ENCODE measurements at regions not wholly inside any gene's neighbourhood (a gene's known extent, or its start where the extent isn't known, plus 50 kb on each side); places are given as distances from the start of the nearest gene placed in this dataset.
"Not testable (repeated sequence)": the region's sequence is repeated elsewhere in the genome, so short reads cannot be mapped to it uniquely, and the experiment has no call there.

GRCh38 chr10:4162571-4163286, 377.7 kb upstream of the KLF6 start:
- no peak for TF ChIP-seq TAF1 (IDR thresholded peaks at IDR 0.05; ENCODE audit: borderline replicate concordance, low read depth, low read length)
- no peak for TF ChIP-seq POLR2AphosphoS5 (IDR thresholded peaks at IDR 0.05; ENCODE audit: low read depth, low read length)
- no peak for TF ChIP-seq POLR2A (IDR thresholded peaks at IDR 0.05; ENCODE audit: low read depth, low read length)
- DNase-seq (ENCODE audit: insufficient read length) (no peak), FAIRE-seq (no peak)

- no peak for FAIRE-seq
- TF ChIP-seq POLR2AphosphoS5 (IDR thresholded peaks at IDR 0.05; ENCODE audit: low read depth, low read length) (no peak), POLR2A (IDR thresholded peaks at IDR 0.05; ENCODE audit: low read depth, low read length) (no peak), TAF1 (IDR thresholded peaks at IDR 0.05; ENCODE audit: borderline replicate concordance, low read depth, low read length) (no peak)
- no peak for DNase-seq (ENCODE audit: insufficient read length)
Observed at GRCh38 chr10:4159173-4159572, 374.2 kb upstream of the KLF6 start.

GRCh38 chr10:4154191-4154715, 369.2 kb upstream of the KLF6 start:
- DNase-seq (ENCODE audit: insufficient read length) (no peak), FAIRE-seq (no peak)

GRCh38 chr10:4151466-4151865, 366.5 kb upstream of the KLF6 start:
- no peak for FAIRE-seq
- TF ChIP-seq TAF1 (IDR thresholded peaks at IDR 0.05; ENCODE audit: borderline replicate concordance, low read depth, low read length): no peak
- no peak for TF ChIP-seq POLR2A (IDR thresholded peaks at IDR 0.05; ENCODE audit: low read depth, low read length)
- TF ChIP-seq POLR2AphosphoS5 (IDR thresholded peaks at IDR 0.05; ENCODE audit: low read depth, low read length): no peak
- no peak for DNase-seq (ENCODE audit: insufficient read length)

More at GRCh38 chr10:4154191-4154715, 369.2 kb upstream of the KLF6 start:
- TF ChIP-seq POLR2AphosphoS5 (IDR thresholded peaks at IDR 0.05; ENCODE audit: low read depth, low read length) (no peak), TAF1 (IDR thresholded peaks at IDR 0.05; ENCODE audit: borderline replicate concordance, low read depth, low read length) (no peak), POLR2A (IDR thresholded peaks at IDR 0.05; ENCODE audit: low read depth, low read length) (no peak)

- FAIRE-seq: no peak
- TF ChIP-seq TAF1 (IDR thresholded peaks at IDR 0.05; ENCODE audit: borderline replicate concordance, low read depth, low read length): no peak
- TF ChIP-seq POLR2AphosphoS5 (IDR thresholded peaks at IDR 0.05; ENCODE audit: low read depth, low read length): no peak
- no peak for TF ChIP-seq POLR2A (IDR thresholded peaks at IDR 0.05; ENCODE audit: low read depth, low read length)
- no peak for DNase-seq (ENCODE audit: insufficient read length)
Observed at GRCh38 chr10:4150676-4151075, 365.7 kb upstream of the KLF6 start.

GRCh38 chr10:4149460-4149859, 364.5 kb upstream of the KLF6 start:
- not testable (repeated sequence) for DNase-seq (ENCODE audit: insufficient read length); FAIRE-seq

- FAIRE-seq: no peak
- TF ChIP-seq TAF1 (IDR thresholded peaks at IDR 0.05; ENCODE audit: borderline replicate concordance, low read depth, low read length): no peak
- TF ChIP-seq POLR2AphosphoS5 (IDR thresholded peaks at IDR 0.05; ENCODE audit: low read depth, low read length): no peak
- no peak for TF ChIP-seq POLR2A (IDR thresholded peaks at IDR 0.05; ENCODE audit: low read depth, low read length)
- DNase-seq (ENCODE audit: insufficient read length): no peak
Observed at GRCh38 chr10:4147245-4147644, 362.2 kb upstream of the KLF6 start.

- DNase-seq (ENCODE audit: insufficient read length): no peak
- FAIRE-seq: no peak
- TF ChIP-seq TAF1 (IDR thresholded peaks at IDR 0.05; ENCODE audit: borderline replicate concordance, low read depth, low read length) (no peak), POLR2A (IDR thresholded peaks at IDR 0.05; ENCODE audit: low read depth, low read length) (no peak), POLR2AphosphoS5 (IDR thresholded peaks at IDR 0.05; ENCODE audit: low read depth, low read length) (no peak)
Observed at GRCh38 chr10:4144817-4145216, 359.8 kb upstream of the KLF6 start.

GRCh38 chr10:4141471-4141870, 356.5 kb upstream of the KLF6 start:
- no peak for TF ChIP-seq TAF1 (IDR thresholded peaks at IDR 0.05; ENCODE audit: borderline replicate concordance, low read depth, low read length)
- no peak for TF ChIP-seq POLR2A (IDR thresholded peaks at IDR 0.05; ENCODE audit: low read depth, low read length)
- TF ChIP-seq POLR2AphosphoS5 (IDR thresholded peaks at IDR 0.05; ENCODE audit: low read depth, low read length): no peak
- DNase-seq (ENCODE audit: insufficient read length): no peak
- FAIRE-seq: no peak

GRCh38 chr10:4138146-4138721, 353.2 kb upstream of the KLF6 start:
- no peak for DNase-seq (ENCODE audit: insufficient read length)
- no peak for FAIRE-seq
- TF ChIP-seq TAF1 (IDR thresholded peaks at IDR 0.05; ENCODE audit: borderline replicate concordance, low read depth, low read length) (no peak), POLR2A (IDR thresholded peaks at IDR 0.05; ENCODE audit: low read depth, low read length) (no peak), POLR2AphosphoS5 (IDR thresholded peaks at IDR 0.05; ENCODE audit: low read depth, low read length) (no peak)

- no peak for DNase-seq (ENCODE audit: insufficient read length)
- FAIRE-seq: no peak
- TF ChIP-seq POLR2A (IDR thresholded peaks at IDR 0.05; ENCODE audit: low read depth, low read length): no peak
- TF ChIP-seq POLR2AphosphoS5 (IDR thresholded peaks at IDR 0.05; ENCODE audit: low read depth, low read length): no peak
- TF ChIP-seq TAF1 (IDR thresholded peaks at IDR 0.05; ENCODE audit: borderline replicate concordance, low read depth, low read length): no peak
Observed at GRCh38 chr10:4137299-4137698, 352.3 kb upstream of the KLF6 start.

GRCh38 chr10:4136121-4136520, 351.1 kb upstream of the KLF6 start:
- TF ChIP-seq POLR2AphosphoS5 (IDR thresholded peaks at IDR 0.05; ENCODE audit: low read depth, low read length) (no peak), TAF1 (IDR thresholded peaks at IDR 0.05; ENCODE audit: borderline replicate concordance, low read depth, low read length) (no peak), POLR2A (IDR thresholded peaks at IDR 0.05; ENCODE audit: low read depth, low read length) (no peak)
- DNase-seq (ENCODE audit: insufficient read length) (no peak), FAIRE-seq (peak; percentile 65)

Data from GM12892 (cell line).